Heart right ventricle (tissue), 16 donors: ENCODE measurements at regions not wholly inside any gene's neighbourhood (a gene's known extent, or its start where the extent isn't known, plus 50 kb on each side); places are given as distances from the start of the nearest gene placed in this dataset.

ENCODE experiments used
- ATAC-seq, 8 donors: fragments of 200-7000 bp; cut with Tn5 transposase; one replicate each; pipeline ENCODE4 v1.9.1; 2020; ENCODE audit warnings: mild to moderate bottlenecking in 8 of 8, moderate library complexity in 8 of 8, moderate number of reproducible peaks in 1 of 8
- DNase-seq, 2 donors: peaks; one replicate each; pipeline ENCODE4 v3.0.0-alpha.2; 2020
- H3K27ac ChIP-seq, 10 donors: fragments of 200-600 bp; sonication (generic) in 2 of 10; one replicate each; pipeline versions ENCODE4 v1.5.0 to v1.8.0; 2020 to 2022; ENCODE audit warnings: mild to moderate bottlenecking in 3 of 10
- H3K27me3 ChIP-seq, 7 donors: fragments of 200-600 bp; one replicate each; pipeline ENCODE4 v1.8.0; 2021 to 2022; ENCODE audit warnings: mild to moderate bottlenecking in 2 of 7
- H3K36me3 ChIP-seq, 9 donors: fragments of 200-600 bp; sonication (generic) in 1 of 9; one replicate each; pipeline versions ENCODE4 v1.5.0 to v1.8.0; 2020 to 2022; ENCODE audit warnings: mild to moderate bottlenecking in 2 of 9
- H3K4me1 ChIP-seq, 9 donors: fragments of 200-600 bp; sonication (generic) in 1 of 9; one replicate each; pipeline versions ENCODE4 v1.5.0 to v1.8.0; 2020 to 2022; ENCODE audit warnings: mild to moderate bottlenecking in 4 of 9
- H3K4me3 ChIP-seq, 10 donors: fragments of 200-600 bp; sonication (generic) in 2 of 10; one replicate each; pipeline versions ENCODE4 v1.5.0 to v1.8.0; 2020 to 2022; ENCODE audit warnings: mild to moderate bottlenecking in 7 of 10, moderate library complexity in 2 of 10
- H3K9me3 ChIP-seq, 11 donors: fragments of 200-600 bp in 10 of 11; sonication (generic) in 2 of 11; one replicate each; pipeline versions ENCODE4 v1.5.0 to v1.8.0; 2013 to 2022; ENCODE audit warnings: mild to moderate bottlenecking in 2 of 11, control low read depth in 1 of 11, moderate library complexity in 1 of 11
- CTCF ChIP-seq, 9 donors: fragments of 200-600 bp; sonication (generic) in 2 of 9; IDR thresholded peaks; one replicate each; pipeline versions ENCODE4 v1.5.0 to v1.8.0; 2021 to 2022; ENCODE audit warnings: antibody characterized with exemption in 9 of 9, mild to moderate bottlenecking in 5 of 9, moderate library complexity in 1 of 9
- WGBS, 2 donors: extraction: QIAGEN DNeasy Blood & Tissue Kit; methylation state at CpG; one replicate each; pipeline ENCODE4 v1.1.7; 2013; ENCODE audit warnings: inconsistent platforms in 1 of 2; 5-methylcytosine and 5-hydroxymethylcytosine counted together
- intact Hi-C, 10 donors: fragments of 100-400 bp; cut with DNase I; formaldehyde crosslinking; loops; one replicate each; pipeline versions ENCODE4 v1.11.1 to v1.14.2; 2022
- donor health status: Arrhythmogenic right ventricular cardiomyopathy.
- donor health status: ischemic (EF 13 %, LVEDD 7.1; RV severe dilation, severe dysfunction).
- donor health status: healthy with polysubstance abuse.
- donor health status: DM: no; HTN: yes; CAD: no.
- donor health status: DM: no; HTN: no; CAD: no.
- donor health status: ischemic (EF 25% LVEDD 6.9; RV normal size, moderate dysfunction).
- donor health status: ischemic (EF 25% LVEDD 5.7; RV mildly dilated, moderate dysfunction).
- donor health status: healthy.
- donor health status: DM: yes; HTN: yes; CAD: no.
- donor health status: Ischemic cardiomyopathy.
- donor health status: ischemic (EF 35%, LVEDD 5.7; RV mildly dilated, moderate dysfunction).
- donor health status: nonischemic (EF 11% LVEDD 7.7; RV severe dilation, severe dysfunction).
- donor health status: DM: yes; HTN: yes; CAD: no.
- donor health status: PGD.
- donor health status: ischemic (EF 29% LVEDD 5.4; RV normal size, mild dysfunction).
- donor health status: nonischemic (EF 23%, LVEDD 6.1; RV moderate dilation, normal function).

- ATAC-seq: no peak
Observed at GRCh38 chr6:122859676-122860075, 70.6 kb downstream of the SMPDL3A start.

DNA sequence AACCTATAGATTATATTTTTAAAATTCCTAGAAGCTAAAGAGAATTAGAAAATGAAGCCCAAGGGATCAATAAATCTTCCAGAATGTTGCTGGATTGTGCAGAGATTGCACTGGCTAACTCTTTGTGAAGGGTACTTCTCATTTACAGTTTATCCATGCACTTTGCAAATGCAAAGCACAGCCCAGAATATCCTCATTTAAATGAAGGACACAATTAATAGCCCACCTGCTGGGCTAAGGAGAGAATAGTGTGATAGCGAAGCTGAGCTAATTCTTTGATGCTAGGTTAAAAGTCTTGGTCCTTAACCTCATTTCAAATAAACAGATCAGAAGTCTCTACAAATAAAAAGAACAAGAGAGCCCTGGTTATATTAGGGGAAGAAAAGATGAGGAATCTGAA is 72.5 kb downstream of the SMPDL3A start:
- H3K27ac ChIP-seq: no peak overlapping the region
- no peaks in the 10 kb centered on the region for H3K36me3 ChIP-seq
- no peak overlapping the region for H3K4me3 ChIP-seq
- H3K9me3 ChIP-seq: no peaks in the 10 kb centered on the region
- no peak for ATAC-seq
- no peak for DNase-seq
- no peaks in the 10 kb centered on the region for H3K4me1 ChIP-seq
- 30 to 39% methylated on average over 1 of the region's 1 CpG for WGBS, 2 donors
- no peak for TF ChIP-seq CTCF (IDR thresholded peaks at IDR 0.05)
- H3K27me3 ChIP-seq: peaks cover 0 to 28% (median 9%) of the 10 kb centered on the region in 7 donors
- intact Hi-C loops: no loop called here

More at GRCh38 chr6:122859676-122860075, 70.6 kb downstream of the SMPDL3A start:
- no peaks in the 10 kb centered on the region for H3K9me3 ChIP-seq
- WGBS, 2 donors: 71 to 80% methylated on average over 6 of the region's 6 CpGs
- H3K36me3 ChIP-seq: no peaks in the 10 kb centered on the region
- no peak overlapping the region for H3K4me3 ChIP-seq
- intact Hi-C loops: no loop called here
- H3K27ac ChIP-seq: no peak overlapping the region
- no peak for DNase-seq
- no peaks in the 10 kb centered on the region for H3K4me1 ChIP-seq
- TF ChIP-seq CTCF (IDR thresholded peaks at IDR 0.05): no peak
- H3K27me3 ChIP-seq: peaks cover 0 to 27% (median 3%) of the 10 kb centered on the region in 7 donors

DNA sequence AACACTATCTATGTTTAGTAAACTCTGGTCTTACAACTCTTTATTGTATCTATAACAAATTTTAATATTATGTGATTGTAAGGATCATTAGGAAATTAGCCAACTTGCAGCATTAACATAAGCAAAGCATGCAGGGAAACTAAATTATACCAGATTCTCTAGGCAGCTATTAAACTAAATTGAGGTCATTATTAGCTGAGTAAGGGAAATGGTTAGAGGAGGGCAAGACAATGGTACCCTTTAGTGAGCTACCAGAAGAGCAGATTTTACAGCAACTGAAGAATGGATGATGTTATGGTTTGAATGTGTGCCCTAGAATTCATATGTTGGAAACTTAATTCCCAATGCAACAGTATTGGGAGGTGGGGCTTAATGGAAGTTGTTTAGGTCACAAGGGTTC is 79.1 kb downstream of the SMPDL3A start:
- ATAC-seq: no peak
- Histone ChIP-seq H3K4me3 (no peak overlapping the region), H3K27me3 (peaks cover 0 to 13% (median 0%) of the 10 kb centered on the region in 7 donors), H3K27ac (no peak overlapping the region), H3K4me1 (no peaks in the 10 kb centered on the region), H3K36me3 (no peaks in the 10 kb centered on the region), H3K9me3 (no peaks in the 10 kb centered on the region)
- DNase-seq: no peak
- no peak for TF ChIP-seq CTCF (IDR thresholded peaks at IDR 0.05)
- intact Hi-C loops: loop anchor here in 5 of 10 donors (2.0 to 5.0 kb wide), 2 partner anchors 449 to 451 kb away; no protein-coding TSS in a partner anchor

- intact Hi-C loops: loop anchor here in 9 of 10 donors (2.0 to 5.0 kb wide), 3 partner anchors 443 to 449 kb away; no protein-coding TSS in a partner anchor
- DNase-seq (peak in 1 of 2 donors; percentile 9), ATAC-seq (peak in 5 of 8 donors; percentile 65 to 93 (median 73))
- Histone ChIP-seq H3K9me3 (no peaks in the 10 kb centered on the region), H3K4me1 (no peaks in the 10 kb centered on the region), H3K27ac (no peak overlapping the region), H3K4me3 (no peak overlapping the region), H3K36me3 (no peaks in the 10 kb centered on the region), H3K27me3 (peaks cover 0 to 13% (median 0%) of the 10 kb centered on the region in 7 donors)
- TF ChIP-seq CTCF (IDR thresholded peaks at IDR 0.05): peak; percentile 25 to 63 (median 55)
Observed at GRCh38 chr6:122869437-122870024, 80.5 kb downstream of the SMPDL3A start.
